ENCODE measurements at regions not wholly inside any gene's neighbourhood (a gene's known extent, or its start where the extent isn't known, plus 50 kb on each side); places are given as distances from the start of the nearest gene placed in this dataset.

DNA sequence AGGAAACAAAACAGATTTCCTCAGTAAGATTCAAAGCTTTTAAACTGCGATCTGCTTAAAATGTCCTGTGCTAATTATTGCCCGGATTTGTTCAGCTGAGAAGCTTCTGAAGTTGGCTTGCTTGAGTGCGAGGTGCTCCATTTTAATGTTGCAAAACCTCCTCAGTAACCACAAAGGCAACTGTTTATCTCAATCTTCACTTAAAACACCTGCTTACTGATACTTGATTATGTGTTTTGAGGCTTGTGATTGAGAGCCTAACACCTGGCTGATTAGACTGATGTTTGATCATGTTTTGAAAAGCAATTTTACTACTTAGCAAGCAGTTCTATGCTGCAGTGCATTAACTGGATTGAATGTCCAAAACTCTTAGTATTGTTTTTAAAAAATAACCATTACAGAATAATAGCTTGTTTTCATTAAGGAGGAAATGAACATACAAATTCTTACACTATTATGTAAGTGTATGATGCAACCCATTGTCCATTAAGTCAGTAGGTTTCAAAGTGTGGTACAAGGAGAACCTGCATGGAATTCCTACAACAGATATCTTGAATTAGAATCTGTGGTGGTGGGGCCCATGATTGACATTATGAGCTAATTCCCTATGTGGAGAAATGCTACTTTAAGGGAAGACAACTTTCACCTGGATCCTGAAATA is 96.9 kb upstream of the FAM180A start:
- TF ChIP-seq, protein P1, sequence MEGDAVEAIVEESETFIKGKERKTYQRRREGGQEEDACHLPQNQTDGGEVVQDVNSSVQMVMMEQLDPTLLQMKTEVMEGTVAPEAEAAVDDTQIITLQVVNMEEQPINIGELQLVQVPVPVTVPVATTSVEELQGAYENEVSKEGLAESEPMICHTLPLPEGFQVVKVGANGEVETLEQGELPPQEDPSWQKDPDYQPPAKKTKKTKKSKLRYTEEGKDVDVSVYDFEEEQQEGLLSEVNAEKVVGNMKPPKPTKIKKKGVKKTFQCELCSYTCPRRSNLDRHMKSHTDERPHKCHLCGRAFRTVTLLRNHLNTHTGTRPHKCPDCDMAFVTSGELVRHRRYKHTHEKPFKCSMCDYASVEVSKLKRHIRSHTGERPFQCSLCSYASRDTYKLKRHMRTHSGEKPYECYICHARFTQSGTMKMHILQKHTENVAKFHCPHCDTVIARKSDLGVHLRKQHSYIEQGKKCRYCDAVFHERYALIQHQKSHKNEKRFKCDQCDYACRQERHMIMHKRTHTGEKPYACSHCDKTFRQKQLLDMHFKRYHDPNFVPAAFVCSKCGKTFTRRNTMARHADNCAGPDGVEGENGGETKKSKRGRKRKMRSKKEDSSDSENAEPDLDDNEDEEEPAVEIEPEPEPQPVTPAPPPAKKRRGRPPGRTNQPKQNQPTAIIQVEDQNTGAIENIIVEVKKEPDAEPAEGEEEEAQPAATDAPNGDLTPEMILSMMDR (IDR thresholded peaks at IDR 0.05), result no peak
- Histone ChIP-seq H3K36me3 (no peaks in the 10 kb centered on the region), H3K27ac (no peak overlapping the region), H3K4me1 (no peaks in the 10 kb centered on the region), H3K27me3 (no peaks in the 10 kb centered on the region), H3K4me3 (no peak overlapping the region), H3K9me3 (no peaks in the 10 kb centered on the region)
- DNase-seq, result no peak
- intact Hi-C loops (cut with DNase I; ENCODE audit: low total_unique reads), result no loop called here

DNA sequence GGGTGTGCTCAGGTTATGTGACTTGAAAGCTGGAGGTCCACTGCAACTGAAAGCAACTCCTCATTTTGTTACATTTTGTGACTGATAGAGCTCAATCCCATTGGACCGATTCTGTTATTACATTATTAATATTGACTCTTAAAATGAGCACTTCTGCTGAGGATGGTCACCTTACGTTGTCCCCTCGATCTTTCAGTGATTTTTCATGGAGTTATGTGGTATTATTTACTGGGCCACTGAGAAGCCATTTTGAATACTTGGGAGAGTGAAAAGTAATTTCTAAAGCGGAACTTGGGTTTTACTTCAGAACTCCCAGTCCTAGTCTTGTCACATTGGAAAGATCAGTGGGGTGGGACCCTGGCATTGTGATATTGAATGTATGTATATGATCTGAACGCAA is 96.3 kb upstream of the FAM180A start:
- DNase-seq, result no peak
- Histone ChIP-seq H3K27me3 (no peaks in the 10 kb centered on the region), H3K4me1 (no peaks in the 10 kb centered on the region), H3K4me3 (no peak overlapping the region), H3K9me3 (no peaks in the 10 kb centered on the region), H3K27ac (no peak overlapping the region), H3K36me3 (no peaks in the 10 kb centered on the region)
- TF ChIP-seq, protein P1 (IDR thresholded peaks at IDR 0.05), result no peak
- intact Hi-C loops (cut with DNase I; ENCODE audit: low total_unique reads), result no loop called here

DNA sequence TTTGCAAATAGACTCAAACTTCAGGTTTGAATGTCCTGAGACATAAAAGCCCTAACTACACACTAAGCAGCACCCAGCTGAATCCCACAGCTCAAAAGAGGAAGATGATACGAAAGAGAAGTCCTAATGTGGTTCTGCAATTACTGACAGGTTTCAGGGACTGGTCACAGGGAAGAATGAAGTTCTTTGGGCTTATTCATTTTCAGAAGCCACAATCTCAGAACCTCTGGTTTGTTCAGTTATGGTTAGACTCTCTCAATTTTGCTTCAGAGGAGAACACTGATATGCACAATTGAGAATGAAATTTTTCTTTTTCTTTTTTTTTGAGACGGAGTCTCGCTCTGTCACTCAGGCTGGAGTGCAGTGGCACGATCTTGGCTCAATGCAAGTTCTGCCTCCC is 94.6 kb upstream of the FAM180A start:
- intact Hi-C loops (cut with DNase I; ENCODE audit: low total_unique reads), result no loop called here
- DNase-seq, result no peak
- no peaks in the 10 kb centered on the region for H3K9me3 ChIP-seq
- H3K4me1 ChIP-seq, result no peaks in the 10 kb centered on the region
- TF ChIP-seq, protein P1 (IDR thresholded peaks at IDR 0.05), result no peak
- no peak overlapping the region for H3K27ac ChIP-seq
- H3K27me3 ChIP-seq, result no peaks in the 10 kb centered on the region
- no peaks in the 10 kb centered on the region for H3K36me3 ChIP-seq
- H3K4me3 ChIP-seq, result no peak overlapping the region

- Histone ChIP-seq H3K27me3 (no peaks in the 10 kb centered on the region), H3K4me3 (no peak overlapping the region), H3K4me1 (no peaks in the 10 kb centered on the region), H3K36me3 (no peaks in the 10 kb centered on the region), H3K9me3 (no peaks in the 10 kb centered on the region), H3K27ac (no peak overlapping the region)
- TF ChIP-seq, protein P1 (IDR thresholded peaks at IDR 0.05), result no peak
- no peak for DNase-seq
- intact Hi-C loops (cut with DNase I; ENCODE audit: low total_unique reads), result no loop called here
These were observed 94.0 kb upstream of the FAM180A start for GRCh38 chr7:135842446-135843179.

DNA sequence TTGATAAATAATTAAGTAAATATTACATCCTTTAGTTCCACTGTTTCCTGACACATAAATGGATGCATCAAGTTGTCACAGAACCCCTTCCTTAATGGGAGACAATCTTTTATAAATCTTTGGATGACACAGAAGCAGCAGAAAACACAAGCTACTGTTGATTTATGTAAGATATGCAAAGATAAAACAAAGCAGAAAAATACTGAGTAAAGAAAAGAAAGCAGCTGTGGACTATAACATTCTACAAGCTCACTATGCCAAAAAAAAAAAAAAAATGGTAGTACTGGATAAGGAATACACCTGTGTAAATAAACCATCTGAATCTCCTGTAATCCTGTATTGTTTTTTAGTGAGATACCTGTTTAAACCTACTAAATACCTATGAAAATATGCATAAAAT is 92.0 kb upstream of the FAM180A start:
- H3K4me3 ChIP-seq, result no peak overlapping the region

More for the DNA sequence above, 92.0 kb upstream of the FAM180A start:
- Histone ChIP-seq H3K27ac (no peak overlapping the region), H3K4me1 (no peaks in the 10 kb centered on the region), H3K27me3 (no peaks in the 10 kb centered on the region), H3K9me3 (no peaks in the 10 kb centered on the region), H3K36me3 (no peaks in the 10 kb centered on the region)
- no peak for DNase-seq
- TF ChIP-seq, protein P1 (IDR thresholded peaks at IDR 0.05), result no peak
- intact Hi-C loops (cut with DNase I; ENCODE audit: low total_unique reads), result no loop called here

All from tibial artery (tissue), 4 donors.